GM19023 (cell line): ENCODE measurements at regions not wholly inside any gene's neighbourhood (a gene's known extent, or its start where the extent isn't known, plus 50 kb on each side); places are given as distances from the start of the nearest gene placed in this dataset.

ENCODE experiments used
- ATAC-seq: cut with Tn5 transposase; IDR thresholded peaks from one replicate; pipeline ENCODE4 v1.9.1; 2021; ENCODE audit warnings: mild to moderate bottlenecking, moderate library complexity; ENCODE audit not compliant: unreplicated experiment

DNA sequence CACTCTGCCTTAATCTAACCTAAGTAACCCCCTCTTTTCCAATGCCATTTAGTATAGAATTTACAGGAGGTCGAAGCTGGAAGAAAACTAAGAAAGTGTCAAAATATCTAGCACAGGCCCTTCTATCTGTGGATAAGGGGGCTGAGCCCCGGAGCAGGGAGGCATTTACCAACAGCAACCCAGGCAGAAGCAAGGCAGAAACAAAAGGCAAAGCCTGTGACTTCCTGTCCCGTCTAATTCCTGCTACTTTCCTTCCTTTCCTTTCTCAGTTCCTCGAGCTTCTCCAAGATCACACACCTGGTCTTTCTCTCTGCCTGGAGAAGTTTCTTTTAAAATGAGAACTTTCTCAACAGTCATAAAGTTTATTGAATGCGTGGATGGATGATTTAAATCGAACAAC lies 146.0 kb downstream of the FOXA2 start:
- ATAC-seq: no peak

DNA sequence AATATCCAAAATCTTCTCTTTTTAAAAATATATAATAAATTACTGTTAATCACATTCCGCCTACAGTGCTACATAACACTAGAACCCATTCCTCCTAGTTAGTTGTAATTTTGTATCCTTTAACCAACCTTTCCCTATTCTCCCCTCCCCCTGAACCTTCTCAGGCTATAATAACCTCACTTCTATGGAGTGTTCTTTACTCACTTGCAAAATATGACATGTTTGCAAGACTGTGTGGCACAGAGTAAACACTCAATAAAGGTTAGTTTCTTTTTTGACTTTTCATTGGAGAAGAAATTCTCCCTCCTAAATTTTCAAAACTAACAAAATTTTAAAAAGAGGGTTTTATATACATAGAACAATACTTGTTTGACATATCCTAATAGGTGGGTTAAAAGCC lies 147.0 kb downstream of the FOXA2 start:
- ATAC-seq: no peak

DNA sequence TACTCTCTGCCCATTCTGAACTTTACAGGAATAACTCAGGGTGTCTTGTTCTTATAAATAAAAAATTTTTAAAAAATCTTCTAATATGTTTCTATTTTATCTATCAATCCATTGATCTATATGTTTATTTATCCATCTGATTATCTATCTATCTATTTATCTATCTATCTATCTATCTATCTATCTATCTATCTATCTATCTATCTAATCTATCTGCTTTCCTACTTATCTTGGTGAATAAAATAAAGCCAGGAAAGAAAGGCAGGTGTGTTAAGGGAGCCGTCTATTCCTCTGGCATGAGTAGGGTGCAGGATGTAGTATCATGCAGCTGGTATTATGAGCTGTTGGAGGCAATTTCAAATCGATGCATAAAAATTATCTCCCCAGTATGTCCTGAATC lies 153.0 kb downstream of the FOXA2 start:
- ATAC-seq: no peak

DNA sequence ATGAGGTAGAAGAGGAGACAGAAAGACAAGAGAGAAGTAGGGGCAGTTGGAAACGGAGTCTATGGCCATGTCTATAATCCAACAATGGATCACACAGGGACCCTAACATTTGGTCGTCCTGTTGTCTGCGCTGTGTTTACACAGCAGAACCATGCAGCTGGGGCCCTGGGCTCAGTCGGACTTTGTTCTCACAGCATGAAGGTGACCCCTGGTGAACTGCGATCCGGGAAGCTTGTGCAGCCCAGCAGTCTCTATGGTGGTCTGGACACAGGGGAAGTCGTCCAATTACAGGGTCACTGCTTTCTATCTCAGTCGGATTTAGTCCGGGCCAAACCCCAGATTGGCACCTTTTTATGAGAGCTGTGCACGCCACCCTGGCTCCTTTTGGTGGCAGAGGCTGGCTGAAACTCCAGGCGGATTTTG lies 153.6 kb downstream of the FOXA2 start:
- no peak for ATAC-seq

DNA sequence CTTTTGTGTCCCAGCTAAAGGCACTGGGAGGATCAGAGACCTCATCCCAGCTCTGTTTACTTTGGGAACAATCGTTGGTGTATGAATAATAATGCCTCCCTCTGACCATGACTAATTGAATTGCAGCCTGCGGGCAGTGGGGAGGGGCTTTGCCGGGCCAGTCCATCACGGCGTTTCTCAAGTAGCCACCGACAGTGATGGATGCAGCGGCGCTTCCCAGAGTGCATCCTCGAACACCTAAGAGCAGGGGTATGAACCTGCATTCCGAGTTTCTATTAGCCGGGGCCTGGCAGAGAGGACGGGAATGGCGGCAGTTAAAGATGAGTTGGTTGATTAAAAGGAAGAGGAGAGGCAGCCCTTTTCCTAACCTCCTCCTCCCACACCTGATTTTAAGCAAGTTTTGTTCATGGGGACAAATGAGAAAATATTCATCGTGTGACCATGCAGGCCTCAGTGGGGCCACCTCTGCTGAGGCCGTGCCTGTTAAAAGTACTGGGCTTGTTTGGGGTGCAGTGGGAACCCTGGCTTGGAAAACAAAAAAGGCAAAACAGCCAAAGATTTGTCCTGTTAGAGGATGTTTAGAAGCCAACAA lies 154.1 kb downstream of the FOXA2 start:
- no peak for ATAC-seq

DNA sequence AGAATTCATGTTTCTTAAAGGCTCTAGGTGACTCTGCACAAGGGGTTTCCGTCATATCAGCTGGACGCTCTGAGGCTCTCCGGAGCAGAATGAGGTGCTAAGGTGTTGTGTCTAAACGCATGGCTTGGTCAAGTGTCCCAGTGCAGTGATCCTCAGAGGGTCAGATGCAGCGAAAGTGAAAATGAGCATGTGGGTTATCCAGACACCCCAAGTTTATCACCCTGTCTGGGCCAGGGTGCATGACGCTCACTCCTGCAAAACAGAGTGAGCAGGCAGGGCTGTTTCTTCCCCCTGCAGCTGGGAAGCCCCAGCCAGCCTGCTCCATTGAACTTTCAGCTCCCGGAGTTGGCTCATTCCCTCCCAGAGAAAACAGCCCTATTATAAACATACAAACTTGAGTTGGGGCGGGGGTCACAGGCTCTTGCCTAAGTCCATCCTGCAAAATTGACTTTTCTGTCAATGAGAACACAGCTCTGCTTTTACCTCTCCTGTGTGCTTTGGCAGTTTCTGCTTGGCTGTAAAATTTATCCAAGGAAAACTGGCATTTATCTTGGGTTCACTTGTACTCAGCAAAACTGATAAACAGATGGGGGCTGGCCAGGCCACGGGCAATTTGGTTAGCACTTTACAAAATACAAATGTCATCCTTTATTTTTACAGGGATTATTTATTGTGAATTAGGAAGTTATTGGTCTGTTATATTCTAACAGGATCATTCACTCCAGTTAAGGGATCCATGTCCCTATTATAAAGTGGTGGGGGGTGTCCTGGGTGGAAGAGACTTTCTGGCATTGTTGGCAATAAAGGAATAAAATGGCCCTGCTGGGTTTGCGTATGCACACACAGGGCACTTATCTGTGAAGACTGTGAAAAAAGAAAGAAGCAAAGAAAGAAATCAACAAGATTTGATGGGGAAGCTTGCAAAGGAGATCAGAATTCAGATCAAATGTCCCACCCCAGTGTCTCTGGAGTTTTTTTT lies 154.9 kb downstream of the FOXA2 start:
- no peak for ATAC-seq

DNA sequence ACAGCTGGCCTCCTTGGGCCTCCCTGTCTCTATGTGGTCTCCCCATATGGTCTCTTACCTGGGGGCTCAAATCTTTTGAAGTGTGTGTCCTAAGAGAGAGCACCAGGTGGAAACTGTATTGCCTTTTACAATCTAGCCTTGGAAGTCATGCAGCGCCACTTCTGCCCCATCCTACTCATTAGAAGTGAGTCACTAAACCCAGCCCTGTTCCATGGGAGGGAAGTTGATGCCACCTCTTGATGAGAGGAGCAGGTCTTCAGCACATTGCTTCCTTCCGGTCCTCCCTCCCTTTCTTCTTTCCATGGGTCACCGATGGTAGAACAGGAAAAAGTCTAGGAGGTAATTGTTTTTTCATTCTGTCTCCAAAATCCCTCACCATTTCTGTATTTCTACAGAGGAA lies 156.3 kb downstream of the FOXA2 start:
- no peak for ATAC-seq

DNA sequence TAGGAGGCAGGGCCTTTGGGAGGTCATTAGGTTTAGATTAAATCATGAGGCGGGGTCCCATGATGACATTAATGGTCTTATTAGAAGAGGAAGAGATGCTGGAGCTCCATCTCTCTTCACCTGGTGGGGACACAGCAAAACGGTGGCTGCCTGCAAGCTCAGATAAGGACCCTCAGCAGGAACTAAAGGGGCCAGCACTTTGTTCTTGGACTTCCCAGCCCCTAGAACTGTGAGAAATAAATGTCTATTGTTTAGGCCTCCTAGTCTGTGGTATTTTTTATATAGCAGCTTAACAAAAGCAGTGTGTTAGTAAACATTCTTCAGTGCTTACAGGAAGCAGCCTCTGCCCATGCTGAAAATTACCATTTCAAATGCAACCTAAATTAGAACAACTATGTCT lies 157.6 kb downstream of the FOXA2 start:
- ATAC-seq: no peak

DNA sequence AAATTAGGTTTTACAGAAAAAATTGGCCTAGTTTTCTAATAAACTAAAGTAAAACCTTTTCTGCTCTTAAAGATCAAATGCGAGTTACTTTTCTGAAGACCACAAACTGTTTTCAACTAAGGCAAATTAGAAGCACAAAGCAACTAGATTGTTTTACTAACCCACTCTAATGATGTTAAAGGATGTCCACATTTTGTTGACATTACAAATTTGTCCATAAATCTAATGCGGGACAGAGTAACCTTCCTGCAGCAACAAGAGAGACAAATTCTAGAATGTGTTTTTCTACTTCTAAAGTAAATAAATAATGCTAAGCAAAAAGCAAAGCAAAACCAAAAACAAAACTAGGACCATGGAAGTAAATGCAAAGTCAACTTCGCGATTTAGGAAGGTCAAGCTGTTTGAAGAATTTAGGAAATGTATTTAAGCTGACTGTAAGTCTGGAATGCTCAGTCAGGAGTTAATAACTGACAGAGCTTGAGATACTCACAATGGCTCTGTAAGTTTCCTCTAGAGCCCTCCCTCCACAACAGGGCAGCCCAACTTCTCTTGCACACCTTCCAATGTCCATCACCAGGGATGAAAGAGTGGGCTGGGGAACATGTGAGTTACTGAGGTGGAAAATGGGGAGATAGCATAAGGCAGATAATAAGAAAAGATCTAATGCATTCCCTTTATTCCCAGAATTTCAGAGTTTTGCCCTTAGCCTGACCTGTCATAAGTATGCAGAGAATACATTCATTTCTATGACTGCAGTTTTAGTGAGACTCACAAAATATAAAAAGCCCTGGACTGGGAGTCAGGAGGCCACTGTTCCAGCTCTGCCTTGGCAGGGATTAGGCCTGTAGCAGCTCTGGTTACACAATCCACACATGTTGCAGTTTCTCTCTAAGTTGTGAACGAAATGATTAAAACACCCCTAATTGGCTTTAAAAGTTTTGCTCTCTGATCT lies 158.8 kb downstream of the FOXA2 start:
- ATAC-seq: no peak

DNA sequence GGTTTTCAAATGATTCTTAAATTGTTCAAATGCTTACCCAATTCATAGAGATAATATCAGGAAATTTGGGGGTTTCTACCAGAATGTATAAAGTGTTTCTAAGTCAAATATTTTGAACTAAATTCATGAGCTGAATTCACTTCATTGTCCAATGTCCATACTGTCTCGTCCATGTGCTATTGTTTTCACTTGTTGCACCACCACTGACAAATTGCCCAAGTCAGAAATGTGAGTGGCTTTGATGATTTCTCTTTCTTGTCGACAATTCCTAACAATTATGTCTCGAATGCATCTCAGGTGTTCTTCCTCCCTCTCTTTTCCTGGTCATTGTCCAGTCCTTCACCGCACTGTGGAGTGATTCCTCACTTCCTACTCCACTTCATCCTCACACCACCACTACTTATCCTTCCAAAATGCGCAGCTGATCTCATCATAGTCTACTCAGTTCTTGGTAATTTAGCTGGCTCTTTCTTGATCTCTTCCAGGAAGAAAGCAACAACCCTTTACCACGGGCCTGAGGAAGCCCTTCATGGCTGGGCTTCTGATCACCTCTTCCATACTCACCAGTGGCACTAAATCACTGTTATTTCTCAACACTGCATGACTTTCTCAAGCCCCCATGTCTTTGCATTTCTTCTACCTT lies 161.1 kb downstream of the FOXA2 start:
- no peak for ATAC-seq

DNA sequence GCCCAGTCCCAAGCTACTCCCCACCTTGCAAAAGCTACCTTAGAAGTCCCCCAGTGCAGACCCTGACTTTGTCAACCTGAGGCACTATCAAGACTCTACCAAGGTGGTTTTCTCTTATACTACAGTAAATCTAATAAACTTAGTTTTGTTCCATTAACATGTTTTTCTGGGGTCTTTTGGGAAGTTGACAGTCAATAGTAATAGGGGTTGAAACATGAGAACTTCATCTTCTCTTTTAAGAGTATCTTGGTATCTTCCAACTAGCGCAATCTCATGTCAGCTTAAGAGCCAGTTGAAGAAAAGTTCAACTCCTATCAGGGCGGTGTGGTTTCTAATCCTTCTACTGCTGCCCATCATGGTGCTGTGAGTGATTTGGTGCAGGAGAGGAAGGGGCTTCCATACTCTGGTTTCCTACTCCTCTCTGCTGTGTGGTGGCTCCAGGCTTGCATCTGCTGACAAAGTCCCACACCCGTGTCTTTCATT lies 164.2 kb downstream of the FOXA2 start:
- ATAC-seq: no peak

DNA sequence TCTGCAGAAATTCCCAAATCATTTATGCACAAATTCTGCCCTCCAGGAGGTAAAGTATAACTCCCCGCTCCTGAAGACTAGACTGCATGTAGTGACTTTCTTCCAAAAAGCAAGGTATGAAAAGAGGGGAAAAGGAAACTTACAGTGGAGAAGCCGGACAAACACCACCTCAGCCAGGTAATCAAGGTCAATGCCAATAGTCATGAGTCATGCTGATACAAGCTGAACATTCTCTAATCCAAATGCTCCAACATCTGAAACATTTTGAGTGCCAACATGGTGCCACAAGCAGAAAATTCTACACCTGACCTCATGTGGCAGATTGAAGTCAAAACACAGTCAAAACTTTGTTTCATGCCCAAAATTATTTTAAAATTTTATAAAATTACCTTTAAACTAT lies 165.6 kb downstream of the FOXA2 start:
- no peak for ATAC-seq

DNA sequence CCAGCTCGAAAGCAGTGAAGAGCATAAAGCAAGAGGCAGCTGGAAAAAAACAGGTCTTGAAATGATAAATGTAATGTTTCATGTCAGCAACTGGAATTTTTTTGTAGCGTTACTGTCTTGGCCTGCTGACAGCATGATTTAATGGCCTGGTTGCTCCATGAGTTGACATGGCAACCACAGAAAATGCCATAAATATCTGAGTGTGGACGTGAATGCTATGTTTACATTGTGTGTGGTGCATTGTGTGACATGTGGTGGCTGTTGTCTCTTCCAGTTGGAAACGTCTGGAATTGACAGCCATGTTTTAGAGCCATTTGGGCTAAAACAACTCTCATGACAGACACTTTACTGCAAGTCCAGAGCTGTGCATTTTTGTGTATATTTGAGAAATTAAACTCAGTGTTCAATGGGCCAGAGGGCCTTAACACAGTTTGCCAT lies 170.0 kb downstream of the FOXA2 start:
- no peak for ATAC-seq

DNA sequence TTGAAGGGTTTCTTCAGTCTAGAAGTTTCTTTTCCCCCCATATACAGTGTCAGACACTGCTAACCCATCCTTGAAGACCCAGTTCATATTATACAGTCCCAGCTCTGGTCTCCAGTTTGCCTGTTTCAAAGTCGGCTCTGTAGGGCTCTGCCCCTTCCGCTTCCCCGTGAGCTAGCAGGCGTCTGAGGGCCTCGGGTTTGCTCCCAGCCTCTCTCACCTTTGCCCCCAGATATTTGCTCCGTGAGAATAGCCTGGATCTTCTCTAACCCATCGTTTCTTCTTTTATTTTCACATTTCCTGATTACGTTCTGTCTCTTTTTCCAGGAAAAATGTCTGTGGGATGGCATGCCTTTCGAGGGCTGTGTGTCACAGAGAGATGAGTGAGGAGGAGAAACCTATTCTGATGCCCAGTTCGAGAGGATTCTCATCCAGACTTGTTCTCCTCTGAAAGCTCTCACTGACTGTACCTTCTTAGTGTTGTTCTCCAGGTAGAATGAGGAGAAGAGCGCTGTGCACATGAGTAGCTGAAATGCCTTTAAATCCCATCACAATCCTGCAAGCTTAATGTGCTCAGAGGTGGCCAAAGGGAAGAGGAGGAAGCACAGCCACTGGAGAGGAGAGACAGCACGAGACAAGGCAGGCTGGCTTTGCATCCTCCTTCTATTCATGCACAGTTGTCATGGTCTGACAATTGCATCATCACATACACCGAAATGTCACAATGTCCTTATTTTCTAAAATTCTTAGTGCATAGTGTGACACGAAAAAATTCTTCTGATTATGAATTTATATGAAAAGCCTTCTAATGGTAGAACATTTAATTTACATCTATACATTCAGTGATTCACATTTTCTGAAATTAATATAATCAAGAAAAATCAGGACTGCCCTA lies 171.1 kb downstream of the FOXA2 start:
- no peak for ATAC-seq

DNA sequence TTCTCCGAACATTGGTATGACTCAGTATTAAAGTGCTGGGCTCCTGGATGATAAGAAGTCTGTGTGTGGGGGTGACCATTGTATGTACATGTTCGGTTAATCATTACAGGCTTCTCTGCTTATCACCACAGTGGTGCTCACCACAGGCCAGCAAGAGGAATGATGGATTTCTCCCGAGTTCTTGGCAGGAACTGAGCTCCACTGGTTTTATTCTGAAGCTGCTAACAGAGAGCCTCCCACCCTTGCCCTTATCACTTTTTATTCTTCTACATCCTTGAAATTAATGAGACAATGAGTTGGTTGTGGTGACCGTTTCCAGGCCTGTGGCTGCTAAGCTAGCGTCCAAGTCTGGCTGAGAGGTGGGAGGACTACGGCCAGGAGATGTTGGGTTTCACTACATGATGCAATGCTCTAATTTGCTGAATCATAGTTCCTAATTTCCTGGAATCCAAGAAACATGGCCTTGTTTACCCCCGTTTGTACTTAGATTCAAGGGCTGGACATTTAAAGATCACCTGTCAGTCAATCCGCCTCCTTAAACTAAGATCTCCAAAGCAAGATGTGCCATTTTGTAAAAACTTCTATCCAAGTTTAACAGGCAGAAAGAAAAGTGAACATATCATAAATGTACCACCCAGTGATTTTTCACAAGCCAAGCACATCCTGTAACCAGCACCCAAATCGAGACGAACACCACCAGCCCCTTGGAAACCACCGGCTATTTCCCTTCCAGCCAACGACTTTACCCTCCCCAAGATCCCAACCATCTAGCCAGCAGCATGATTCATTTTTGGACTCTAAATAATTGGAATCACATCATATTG lies 172.5 kb downstream of the FOXA2 start:
- no peak for ATAC-seq

DNA sequence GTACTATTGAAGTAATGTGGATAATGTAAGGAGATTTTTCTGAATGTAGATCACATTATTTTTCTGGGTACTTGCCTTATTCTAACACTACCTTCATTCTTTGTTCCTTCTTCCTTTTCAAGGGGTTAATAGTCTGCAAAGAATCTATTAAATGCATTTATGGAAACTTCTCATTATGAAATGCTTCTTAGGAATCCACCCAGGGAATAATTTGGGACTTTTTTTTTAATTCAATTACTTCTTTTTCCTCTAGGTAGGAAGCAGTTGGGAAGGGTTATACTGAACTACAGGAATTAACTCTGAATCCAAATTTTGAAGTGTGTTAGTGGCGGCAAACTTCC lies 173.1 kb downstream of the FOXA2 start:
- ATAC-seq: no peak

DNA sequence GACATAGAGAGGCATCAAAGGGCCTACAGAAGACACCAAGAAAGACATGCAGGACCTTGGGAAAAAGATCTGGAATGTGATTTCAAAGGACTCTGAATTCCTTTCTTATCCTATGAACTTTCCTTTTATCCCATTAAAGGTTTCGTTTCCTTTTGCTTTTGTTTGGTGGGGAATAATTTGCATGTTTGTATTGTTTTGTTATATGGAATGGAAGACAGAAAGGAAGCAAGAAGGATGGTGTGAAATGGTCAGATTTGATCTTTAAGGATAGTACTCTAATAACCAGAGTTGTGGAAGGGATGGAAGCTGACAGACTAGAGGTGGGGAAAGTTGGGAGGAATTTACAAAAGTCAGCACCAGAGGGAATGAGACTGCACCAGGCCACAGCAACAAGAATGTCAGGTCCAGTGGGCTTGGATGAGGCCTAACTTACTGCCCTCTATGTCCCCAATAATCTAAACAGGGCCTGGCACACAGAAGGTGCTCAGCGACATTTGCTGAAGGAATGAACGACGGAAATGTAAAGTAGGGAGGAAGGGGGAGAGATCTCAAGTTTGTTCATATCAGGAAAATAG lies 173.7 kb downstream of the FOXA2 start:
- no peak for ATAC-seq
